Endothelial cell of umbilical vein (primary cell): ENCODE measurements at regions not wholly inside any gene's neighbourhood (a gene's known extent, or its start where the extent isn't known, plus 50 kb on each side); places are given as distances from the start of the nearest gene placed in this dataset.

Source experiments
- CTCF ChIP-seq, 2 donors: IDR thresholded peaks; 1 replicate in 1 of 2; 2 replicates in 1 of 2; pipeline ENCODE4 v1.5.1; 2011; ENCODE audit warnings: low read length in 2 of 2, mild to moderate bottlenecking in 2 of 2, moderate library complexity in 2 of 2, control low read depth in 1 of 2, inconsistent platforms in 1 of 2, low read depth in 1 of 2; ENCODE audit not compliant: insufficient read depth in 1 of 2; ENCODE audit errors: extremely low read depth in 1 of 2
- EZH2 ChIP-seq: IDR thresholded peaks from 2 replicates; pipeline ENCODE4 v1.6.1; 2012; ENCODE audit warnings: borderline replicate concordance, low read depth, mild to moderate bottlenecking, moderate library complexity, low read length, inconsistent platforms; ENCODE audit not compliant: severe bottlenecking
- GATA2 ChIP-seq: IDR thresholded peaks from 2 replicates; pipeline ENCODE4 v1.7.0; 2011; ENCODE audit warnings: low read depth, mild to moderate bottlenecking, moderate library complexity, mixed read lengths, low read length; ENCODE audit not compliant: insufficient read length, insufficient read depth
- POLR2A ChIP-seq: IDR thresholded peaks from 2 replicates; pipeline ENCODE4 v1.6.1; 2012; ENCODE audit warnings: low read depth, mild to moderate bottlenecking, control low read depth, low read length
- POLR2AphosphoS5 ChIP-seq: IDR thresholded peaks from 2 replicates; pipeline ENCODE4 v1.6.1; 2012; ENCODE audit warnings: low read depth, mild to moderate bottlenecking, control low read depth, low read length, moderate library complexity; ENCODE audit not compliant: insufficient read depth
- TF ChIP-seq, protein P1 (sequence below): IDR thresholded peaks from 2 replicates; pipeline ENCODE4 v1.6.1; 2011; ENCODE audit not compliant: insufficient read depth, insufficient read length

DNA sequence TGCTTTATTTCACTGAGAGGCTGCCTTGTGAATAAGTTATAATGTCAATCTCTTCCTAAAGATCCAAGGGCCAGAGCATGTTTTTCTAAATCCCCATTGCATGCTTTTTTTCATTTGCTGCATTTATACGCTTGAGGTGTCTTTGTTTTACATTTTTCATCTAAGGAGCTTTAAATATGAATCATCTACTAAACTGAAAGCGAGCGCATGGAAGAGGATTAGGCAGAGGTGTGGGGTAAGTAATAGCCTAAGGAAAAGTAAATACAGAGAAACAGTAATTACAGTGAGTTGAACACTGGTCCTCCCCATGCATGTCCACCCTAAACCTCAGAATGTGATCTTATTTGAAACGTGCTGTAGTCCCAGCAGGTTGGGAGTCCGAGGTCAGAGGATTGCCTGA, 76.4 kb upstream of the METAP2 start:
- TF ChIP-seq EZH2: no peak
- TF ChIP-seq CTCF (IDR thresholded peaks at IDR 0.05; ENCODE audit: extremely low read depth in 1 of 2, insufficient read depth in 1 of 2, low read depth in 1 of 2, low read length in 2 of 2): no peak
- no peak for TF ChIP-seq POLR2A
- TF ChIP-seq, protein P1, sequence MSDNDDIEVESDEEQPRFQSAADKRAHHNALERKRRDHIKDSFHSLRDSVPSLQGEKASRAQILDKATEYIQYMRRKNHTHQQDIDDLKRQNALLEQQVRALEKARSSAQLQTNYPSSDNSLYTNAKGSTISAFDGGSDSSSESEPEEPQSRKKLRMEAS: no peak
- no peak for TF ChIP-seq POLR2AphosphoS5
- TF ChIP-seq GATA2: no peak
